ACHN (cell line): ENCODE measurements at regions not wholly inside any gene's neighbourhood (a gene's known extent, or its start where the extent isn't known, plus 50 kb on each side); places are given as distances from the start of the nearest gene placed in this dataset.
"Not testable (repeated sequence)": the region's sequence is repeated elsewhere in the genome, so short reads cannot be mapped to it uniquely, and the experiment has no call there.

ENCODE experiments used
- DNase-seq: peaks from one replicate; pipeline ENCODE4 v3.0.0-alpha.2; 2015
- in situ Hi-C: cut with HindIII; loops from 2 replicates; pipeline ENCODE4 v1.10.0; 2017; ENCODE audit warnings: low sequenced_read_pairs, low pct_ligation_motif_present, low pct_unique_long_range_greater_than_20kb

DNA sequence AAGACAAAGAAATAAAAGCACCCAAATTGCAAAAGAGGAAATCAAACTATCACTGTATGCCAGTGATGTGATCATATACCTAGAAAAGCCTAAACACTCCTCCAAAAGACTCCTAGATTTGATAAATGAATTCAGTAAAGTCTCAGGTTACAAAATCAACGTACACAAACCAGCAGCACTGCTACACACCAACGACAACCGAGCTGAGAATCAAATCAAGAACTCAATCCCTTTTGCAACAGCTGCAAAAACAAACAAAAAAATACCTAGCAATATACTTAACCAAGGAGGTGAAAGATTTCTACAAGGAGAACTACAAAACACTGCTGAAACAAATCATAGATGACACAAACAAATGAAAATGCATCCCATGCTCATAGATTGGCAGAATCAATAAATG lies 92.1 kb upstream of the PALMD start:
- in situ Hi-C loops, DNase-seq: not testable (repeated sequence)

DNA sequence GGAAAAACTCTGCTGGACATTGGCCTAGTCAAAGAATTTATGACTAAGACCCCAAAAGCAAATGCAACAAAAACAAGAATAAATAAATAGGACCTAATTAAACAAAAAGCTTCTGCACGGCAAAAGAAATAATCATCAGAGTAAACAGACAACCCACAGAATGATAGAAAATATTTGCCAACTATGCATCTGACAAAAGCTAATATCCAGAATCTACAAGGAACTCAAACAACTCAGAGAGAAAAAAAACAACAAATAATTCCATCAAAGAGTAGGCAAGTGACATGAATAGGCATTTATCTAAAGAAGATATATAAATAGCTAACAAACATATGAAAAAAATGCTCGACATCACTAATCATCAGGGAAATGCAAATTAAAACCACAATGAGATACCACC lies 91.2 kb upstream of the PALMD start:
- no peak for DNase-seq
- in situ Hi-C loops = no loop called here

DNA sequence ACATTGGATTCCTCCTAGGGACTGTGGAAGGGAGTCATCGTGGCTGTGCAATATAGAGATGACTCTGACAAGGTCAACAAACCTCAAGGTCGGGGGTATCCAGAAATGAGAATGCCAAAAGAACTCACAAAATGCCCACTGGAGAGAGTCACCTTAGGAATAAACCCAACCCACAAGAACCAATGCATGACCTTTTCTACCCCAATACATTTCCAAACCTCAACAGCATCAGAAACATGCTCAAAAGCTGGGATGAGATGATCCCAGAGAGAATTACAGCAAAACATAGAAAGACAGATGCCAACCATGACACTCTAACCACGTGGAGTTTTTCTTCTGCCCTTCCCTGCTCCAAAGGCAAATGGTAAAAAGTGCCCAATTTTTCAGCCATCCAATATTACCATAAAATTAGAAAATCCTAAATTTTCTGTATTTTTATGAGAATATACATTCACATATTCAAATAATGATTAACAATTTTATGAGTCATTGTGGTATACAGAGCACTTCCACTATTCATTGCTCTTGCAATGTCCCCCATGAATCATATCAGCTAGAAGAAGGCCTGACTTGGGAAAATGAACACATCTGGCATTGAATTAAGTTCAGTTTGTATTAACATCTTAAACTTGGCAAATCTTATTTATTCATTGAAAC lies 88.2 kb upstream of the PALMD start:
- in situ Hi-C loops = no loop called here
- peak; percentile 41 for DNase-seq

DNA sequence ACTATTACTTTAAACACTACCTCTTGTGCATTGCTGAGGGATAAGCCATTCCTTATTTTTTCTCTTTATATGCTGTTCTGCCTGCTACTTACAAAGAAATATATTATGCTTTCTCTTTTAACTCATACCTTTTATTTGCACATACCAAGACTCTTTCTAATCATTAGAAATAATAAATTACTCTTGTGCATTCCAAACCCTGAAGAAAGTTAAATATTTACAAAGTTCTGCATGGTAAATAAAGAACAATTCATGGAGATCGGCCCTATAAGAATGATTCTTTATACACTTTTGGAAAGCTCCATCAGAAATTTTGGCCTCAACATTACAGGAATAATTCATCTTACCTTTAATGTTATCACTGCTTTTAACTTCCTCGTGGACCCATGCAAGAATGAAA lies 86.7 kb upstream of the PALMD start:
- DNase-seq = no peak
- in situ Hi-C loops = no loop called here

DNA sequence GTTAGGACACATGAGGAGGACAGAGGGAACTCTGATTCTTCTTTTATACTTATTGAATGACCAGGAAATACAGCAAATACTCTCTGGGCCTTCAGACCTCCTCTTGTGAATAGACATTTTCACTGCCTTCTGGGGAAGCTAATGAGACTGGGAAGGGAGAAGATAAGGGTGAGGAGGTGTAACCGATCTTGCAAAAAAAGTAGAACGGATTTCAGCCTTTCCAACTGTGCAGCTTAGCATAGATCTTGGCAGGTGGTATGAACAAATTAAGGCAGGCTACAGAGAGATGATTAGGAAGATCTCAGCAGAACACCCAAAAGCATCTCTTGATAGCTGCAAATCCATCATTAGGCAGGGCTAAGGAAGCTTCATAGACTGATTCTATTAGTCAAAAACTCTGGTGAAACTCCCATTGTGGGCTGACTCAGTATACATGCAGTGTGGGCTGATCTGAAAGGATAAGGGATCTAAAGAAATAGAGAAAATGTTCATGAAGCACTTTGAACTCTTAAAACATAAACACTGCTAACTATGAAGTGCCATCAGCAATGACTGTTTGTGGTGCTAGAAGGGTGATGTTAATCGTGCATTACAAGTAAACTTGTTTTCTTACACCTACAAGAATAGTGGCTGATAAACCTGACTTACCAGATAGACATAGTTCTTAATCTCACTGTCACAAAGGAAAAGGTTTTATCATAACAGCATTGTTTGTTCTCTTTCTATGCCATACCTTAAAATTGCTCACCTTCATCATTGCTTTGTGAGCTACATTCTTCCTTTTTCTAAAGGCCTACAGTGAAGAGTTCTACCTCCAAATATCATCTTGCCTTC lies 85.5 kb upstream of the PALMD start:
- DNase-seq = no peak
- in situ Hi-C loops = no loop called here

DNA sequence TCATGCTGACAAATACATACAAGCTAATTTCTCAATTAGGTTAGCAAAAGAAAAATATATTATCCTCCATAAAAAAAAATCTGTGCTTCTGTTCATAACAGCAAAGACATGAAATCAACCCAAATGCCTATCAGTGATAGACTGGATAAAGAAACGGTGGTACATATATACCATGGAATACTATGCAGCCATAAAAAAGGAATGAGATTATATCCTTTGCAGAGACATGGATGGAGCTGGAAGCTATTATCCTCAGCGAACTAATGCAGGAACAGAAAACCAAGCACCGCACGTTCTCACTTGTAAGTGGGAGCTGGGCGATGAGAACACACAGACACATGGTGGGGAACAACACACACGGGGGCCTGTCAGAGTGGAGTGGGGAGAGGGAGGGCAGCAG lies 84.0 kb upstream of the PALMD start:
- in situ Hi-C loops = no loop called here
- DNase-seq = no peak

DNA sequence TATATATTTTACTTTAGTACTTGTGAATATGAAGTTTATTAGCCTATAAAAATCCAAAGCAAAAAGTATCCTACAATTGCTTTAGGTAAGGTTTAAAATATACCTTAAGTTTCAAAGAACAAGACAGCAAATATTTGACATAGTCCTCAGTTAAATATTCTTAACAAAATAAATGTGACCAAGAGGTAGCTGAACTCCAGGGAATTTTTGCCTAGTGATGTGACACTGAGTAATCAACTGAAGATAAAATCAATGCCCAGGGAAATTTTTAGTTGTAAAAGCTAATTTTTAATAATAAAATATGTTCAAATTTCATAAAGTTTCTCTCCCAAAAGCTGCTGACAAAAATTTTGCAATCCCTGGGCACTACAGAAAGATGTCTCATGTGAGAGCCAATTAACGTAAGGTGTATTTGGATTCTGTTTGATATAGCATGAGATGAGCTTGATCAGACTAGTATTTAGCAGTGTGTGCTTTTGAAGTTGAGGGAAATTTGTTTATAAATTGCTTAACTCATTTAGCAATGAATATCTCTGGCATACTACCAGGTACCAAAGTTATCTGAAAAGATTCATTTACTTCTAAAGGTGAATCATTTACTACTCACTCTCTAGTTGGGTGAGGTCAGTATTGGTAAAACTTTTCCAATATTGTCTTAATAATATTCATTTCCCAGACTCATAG lies 80.2 kb upstream of the PALMD start:
- in situ Hi-C loops = no loop called here
- DNase-seq = no peak

DNA sequence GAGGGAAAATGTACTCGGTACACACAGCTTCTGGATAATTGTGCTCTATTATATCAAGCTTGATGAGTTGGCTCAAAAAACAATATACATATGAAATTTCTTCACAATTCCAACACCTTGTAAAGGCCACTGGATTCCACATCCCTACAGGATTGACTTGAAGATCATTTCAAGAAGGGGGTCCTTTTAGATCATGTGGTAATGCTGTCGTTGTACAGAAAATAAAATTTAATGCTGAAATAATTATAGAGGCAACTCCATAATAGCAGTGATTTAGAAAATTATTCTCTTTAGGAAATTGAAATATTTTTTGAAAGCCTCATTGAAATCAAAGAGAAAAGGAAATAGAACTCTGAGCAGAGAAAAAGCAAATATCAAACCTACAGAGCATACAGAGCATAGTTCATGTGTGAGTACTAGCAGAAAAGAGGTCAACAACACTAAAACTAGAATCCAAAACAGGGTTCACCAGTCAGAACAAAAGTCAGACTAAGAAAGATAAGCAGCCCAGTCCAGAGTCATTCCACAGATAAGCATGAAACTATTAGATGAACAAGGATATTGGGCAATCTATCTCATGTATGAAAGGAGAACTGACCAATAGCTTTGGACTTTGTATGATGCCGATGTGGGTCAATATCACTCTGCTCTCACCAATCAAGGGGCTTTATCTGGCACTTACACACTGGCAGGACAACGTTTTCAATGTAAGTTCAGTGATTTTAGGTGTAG lies 79.5 kb upstream of the PALMD start:
- in situ Hi-C loops = no loop called here
- DNase-seq = no peak

DNA sequence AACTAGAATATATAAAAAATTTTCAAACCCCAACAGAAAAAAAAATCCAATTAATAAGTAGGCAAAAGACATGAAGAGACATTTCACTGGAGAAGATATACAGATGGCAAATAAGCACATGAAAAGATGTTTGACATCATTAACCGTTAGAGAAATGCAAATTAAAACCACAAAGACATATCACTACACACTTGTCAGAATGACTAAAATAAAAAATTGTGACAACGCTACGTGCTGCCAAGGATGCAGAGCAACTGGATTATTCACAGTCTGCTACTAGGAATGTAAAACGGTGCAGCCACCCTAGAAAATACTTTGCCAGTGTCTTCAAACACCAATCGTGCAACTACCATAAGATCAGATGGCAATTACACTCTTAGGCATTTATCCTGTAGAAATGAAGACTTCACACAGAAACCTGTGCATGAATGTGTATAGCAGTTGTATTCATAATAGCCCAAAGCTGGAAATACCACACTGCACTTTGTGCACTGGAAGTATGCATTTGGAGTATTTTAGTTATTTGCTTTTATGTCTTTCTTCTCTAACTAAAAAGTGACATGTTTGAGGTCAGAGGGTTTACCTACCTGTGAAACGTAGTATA lies 75.3 kb upstream of the PALMD start:
- no peak for DNase-seq
- in situ Hi-C loops = no loop called here

DNA sequence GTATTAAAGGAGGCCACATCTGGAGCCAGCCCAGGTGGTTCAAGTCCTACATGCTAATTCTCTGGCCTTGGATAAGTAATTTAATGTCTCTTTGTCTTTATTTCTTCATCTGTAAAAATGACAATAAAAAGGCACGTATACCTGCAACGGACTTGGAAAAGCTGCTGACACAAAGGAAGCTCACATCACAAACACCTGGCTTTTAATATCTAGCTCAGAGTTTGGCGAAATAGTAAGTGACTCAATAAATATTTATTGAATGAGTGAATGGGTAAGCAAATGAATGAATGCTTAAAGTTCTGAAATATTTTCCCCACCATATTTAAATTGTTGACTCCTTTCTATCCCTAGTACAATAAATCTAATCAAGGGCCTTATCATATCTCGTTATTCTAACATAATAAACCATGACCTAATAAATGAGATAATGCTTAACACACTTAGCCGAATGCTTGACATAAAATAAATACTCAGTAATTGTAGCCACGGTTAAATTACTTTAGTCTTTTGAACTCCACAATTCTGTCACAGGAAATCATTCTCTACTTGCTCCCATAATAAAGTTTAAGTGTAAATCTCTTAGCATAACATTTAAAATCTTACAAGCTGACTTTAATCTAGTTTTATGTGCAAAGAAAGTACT lies 74.7 kb upstream of the PALMD start:
- in situ Hi-C loops = no loop called here
- DNase-seq = no peak

DNA sequence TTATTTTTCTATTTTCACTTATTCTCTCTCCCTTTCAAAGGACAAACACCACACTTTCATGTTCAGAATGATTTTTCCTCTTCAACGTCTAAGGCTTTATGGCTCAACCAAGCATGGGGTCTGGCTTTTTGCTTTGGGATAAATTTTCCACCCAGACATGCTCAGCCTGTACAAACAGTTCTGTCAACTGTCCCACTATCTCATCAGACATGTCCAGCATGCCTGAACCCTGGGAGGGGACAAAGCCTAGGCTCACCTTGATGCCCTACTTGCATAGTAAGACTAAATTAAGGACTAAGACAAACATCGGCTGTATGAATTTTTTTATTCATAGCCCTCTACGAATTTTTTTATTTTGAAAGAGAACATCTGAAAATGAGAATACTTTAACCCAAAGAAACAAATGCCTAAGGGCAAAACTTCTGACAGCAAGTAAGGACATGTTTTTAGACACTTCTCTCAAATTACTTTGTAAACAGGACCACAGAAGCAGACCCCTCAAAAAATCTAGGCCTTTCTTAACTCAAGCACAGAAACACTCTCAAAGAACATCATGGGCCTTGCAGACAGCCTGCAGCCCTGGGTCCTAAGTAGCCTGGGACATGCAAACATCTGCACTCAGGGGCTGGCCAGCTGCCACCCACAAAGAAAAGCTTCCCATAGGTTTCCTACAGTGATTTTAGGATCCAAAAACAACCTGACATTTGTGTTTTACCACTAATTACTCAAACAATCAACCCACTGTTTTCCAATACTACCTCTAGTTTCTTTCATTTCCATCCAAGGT lies 72.3 kb upstream of the PALMD start:
- in situ Hi-C loops = no loop called here
- DNase-seq = no peak

DNA sequence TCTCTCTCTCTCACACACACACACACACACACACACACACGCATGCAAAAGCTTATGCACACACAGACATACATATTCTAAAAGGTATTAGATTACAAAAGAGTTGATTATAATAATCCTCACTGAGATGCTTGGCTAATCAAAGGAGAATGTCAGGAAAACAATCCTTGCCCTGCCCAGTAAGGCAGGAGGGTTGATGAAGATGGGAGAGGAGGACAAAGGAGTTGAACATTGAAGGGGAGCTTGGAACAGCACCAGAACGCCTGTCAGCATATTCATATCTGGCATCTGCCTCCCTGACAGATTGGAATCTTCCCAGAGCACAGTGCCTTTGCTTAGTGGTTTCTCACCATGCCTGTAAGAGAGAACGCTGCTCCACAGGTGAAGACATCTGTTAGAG lies 68.6 kb upstream of the PALMD start:
- in situ Hi-C loops = no loop called here
- DNase-seq = no peak

DNA sequence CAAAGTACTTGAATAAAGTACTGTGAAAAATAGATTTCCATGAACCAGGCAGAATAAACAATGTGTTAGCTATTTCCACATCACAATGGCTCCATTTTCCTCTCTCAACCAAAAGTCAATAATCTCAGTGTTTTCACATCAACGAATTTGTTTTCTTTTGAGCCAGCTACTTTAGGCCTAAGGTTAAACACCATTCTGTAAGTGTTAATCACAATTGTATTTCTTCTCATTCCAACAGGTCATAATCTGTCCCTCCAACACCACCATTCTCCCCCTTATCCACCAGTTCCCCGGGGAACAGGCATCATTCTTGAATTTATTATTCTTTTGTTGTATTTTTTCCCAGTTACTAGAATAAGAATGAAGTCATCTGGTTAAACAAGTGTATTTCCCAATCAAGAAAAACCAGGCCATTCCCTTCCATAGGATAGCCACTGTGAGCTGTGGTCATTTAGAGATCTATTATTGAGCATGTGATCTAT lies 66.2 kb upstream of the PALMD start:
- in situ Hi-C loops = no loop called here
- no peak for DNase-seq

DNA sequence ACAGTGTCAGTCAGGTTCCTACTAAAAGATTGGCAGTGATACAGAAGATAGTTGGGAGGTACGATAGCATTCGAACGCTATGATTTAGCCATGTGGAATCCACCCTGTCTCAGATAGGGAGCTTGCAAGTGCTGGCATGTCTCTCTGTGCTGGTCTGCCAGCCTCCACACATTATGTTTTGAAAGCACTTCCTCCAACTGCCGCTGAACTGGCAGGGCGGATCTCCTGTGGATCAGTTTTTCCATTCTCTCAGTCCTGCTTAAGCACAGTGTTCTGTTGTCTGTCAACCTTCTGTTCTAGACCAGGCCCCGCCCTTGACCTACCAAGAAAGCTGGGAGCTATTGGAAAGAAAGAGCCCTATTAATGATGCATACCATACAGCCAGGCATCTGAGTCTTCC lies 65.5 kb upstream of the PALMD start:
- no peak for DNase-seq
- in situ Hi-C loops = no loop called here

DNA sequence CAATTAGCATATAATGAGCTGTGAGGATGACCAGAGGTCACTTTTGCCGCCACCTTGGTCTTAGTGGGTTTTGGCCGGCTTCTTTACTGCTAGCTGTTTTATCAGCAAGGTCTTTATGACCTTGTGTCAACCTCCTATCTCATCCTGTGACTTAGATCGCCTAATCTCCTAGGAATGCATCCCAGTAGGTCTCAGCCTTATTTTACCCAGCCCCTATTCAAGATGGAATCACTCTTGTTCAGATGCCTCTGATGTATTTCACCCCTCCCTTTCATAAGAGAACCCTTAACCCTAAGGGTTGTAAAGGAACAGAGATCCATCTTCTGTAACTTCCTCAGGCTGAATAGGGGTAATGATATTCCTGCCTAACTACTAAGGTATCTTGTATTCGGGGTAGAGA lies 58.9 kb upstream of the PALMD start:
- in situ Hi-C loops = no loop called here
- no peak for DNase-seq

DNA sequence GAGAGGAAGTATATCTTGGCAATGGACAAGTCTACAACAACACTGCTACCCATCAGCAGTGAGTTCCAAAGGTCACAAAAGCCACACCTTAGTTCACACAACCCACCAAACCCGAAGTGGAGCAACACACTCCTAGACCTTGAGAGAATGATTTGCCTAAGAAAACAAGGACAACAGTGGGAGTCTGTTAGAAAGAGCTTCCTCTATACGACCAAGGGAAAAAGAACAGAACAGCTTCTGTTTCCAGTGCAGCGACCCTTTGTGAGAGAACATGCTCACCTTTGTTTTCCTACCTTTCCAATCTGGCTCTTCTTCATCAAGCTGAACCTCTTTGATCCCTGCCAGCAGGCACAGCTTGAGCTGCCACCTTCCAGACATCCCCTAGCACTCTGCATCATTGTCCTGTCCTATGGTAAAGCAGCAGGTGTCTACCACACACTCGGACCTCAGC lies 56.7 kb upstream of the PALMD start:
- no peak for DNase-seq

DNA sequence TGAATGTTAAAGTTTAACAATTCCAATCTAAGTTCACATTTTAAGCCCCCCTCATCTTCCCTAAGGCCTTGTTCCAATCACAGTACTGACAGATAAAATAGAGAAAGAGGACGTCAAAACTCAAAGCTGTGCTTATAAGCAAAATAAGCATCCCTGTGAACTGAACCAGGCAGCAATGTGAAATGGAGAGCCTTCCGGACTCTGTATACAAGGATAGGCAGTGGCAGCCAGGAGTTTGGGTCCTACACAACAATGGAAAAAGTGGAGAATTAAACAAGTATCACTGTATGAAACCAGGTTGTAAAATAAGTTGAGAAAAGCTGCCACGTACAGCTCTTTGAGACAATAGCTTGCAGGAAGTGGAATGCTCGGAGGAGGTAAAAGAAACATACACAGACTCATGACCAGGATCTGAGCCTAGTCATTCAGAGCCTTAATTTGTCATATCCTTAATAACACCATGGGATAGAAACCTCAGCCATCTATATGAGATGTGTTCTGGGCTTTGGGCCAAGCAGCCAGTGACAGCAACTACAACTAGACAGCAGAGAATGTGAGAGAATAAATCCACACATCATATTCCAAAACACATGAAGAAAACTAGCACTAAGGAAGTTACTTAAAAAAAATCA lies 55.2 kb upstream of the PALMD start:
- in situ Hi-C loops = no loop called here

More for the DNA sequence above, 56.7 kb upstream of the PALMD start:
- in situ Hi-C loops = no loop called here

More for the DNA sequence above, 55.2 kb upstream of the PALMD start:
- no peak for DNase-seq
